ENCODE measurements at regions not wholly inside any gene's neighbourhood (a gene's known extent, or its start where the extent isn't known, plus 50 kb on each side); places are given as distances from the start of the nearest gene placed in this dataset.
"Not testable (repeated sequence)": the region's sequence is repeated elsewhere in the genome, so short reads cannot be mapped to it uniquely, and the experiment has no call there.

DNA sequence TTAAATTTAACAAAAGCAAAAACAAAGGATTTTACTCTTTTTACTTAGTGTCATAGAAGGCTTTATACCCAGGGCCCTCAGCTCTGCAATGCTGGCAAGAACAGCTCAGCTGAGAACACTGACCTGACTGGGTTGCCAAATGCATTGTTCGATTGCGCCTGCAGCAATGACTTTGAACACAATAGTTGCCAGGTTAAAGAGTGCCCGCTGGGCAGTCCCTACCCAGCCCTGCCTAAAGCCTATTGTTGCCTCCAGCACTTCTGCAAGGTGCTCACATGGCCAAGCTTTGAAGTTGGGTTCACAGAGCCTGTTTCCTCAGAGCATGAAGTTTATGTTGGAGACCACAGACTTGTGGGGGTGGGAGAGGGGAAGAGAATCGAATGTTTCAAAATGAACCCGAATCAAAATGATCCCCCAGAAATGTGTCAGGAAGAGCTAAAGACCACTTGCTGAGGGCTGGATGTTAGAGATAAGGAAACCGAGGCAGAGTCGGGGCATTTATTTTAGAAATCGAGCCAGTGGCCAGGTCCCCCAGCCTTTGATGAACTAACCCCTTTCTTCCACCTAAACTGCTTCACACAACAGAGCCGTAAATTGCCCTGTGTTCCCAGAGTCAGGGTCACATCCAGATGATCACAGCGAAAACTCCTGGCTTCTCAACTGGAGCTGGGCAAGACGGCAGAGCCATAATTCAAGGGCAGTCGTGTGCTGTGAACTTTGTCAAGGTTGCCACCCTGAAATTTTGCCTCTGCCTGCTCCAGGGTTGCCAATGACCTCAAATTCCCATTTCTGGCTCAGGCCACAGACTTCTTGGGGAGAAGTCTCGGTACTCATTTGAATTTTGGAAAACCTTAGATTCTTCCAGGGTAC is 55.0 kb downstream of the FOXA2 start:
- no peak for DNase-seq
- Mint-ChIP-seq H3K4me3 (no peak overlapping the region), H3K4me1 (no peaks in the 10 kb centered on the region), H3K27ac (no peak overlapping the region), H3K27me3 (ENCODE audit: low read depth in 3 of 3) (peaks cover 0 to 5% (median 0%) of the 10 kb centered on the region in 3 donors), H3K36me3 (no peaks in the 10 kb centered on the region), H3K9me3 (peaks cover 0 to 4% (median under 1%) of the 10 kb centered on the region in 6 donors)

GRCh38 chr20:22526512-22527012 is 57.8 kb downstream of the FOXA2 start:
- no peak overlapping the region for H3K4me3 Mint-ChIP-seq
- peaks cover 0 to 5% (median 1%) of the 10 kb centered on the region in 6 donors for H3K9me3 Mint-ChIP-seq
- H3K27ac Mint-ChIP-seq: no peak overlapping the region
- H3K4me1 Mint-ChIP-seq: no peaks in the 10 kb centered on the region
- no peaks in the 10 kb centered on the region for H3K36me3 Mint-ChIP-seq
- DNase-seq: no peak
- H3K27me3 Mint-ChIP-seq (ENCODE audit: low read depth in 3 of 3): peaks cover 0 to 11% (median 0%) of the 10 kb centered on the region in 3 donors

DNA sequence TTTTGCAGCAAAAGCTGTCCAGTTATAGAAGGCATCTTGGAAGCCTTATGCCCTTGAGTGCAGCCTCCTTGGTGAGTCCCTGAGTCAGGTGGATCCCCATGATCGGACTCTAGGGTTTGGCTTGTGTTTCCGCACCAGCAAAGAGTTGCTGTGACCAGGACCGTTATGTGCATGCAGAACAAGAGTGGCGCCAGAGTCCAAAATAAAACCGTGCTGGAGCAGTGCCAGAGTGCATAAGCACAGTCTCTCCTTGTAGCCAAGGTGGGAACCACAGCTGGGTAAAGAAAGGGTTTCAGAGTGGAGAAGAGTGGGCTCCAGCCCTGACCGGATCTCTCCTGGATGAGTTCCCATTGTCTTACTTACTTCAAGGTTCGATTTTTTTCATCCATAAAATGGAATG is 58.6 kb downstream of the FOXA2 start:
- Mint-ChIP-seq H3K36me3 (no peaks in the 10 kb centered on the region), H3K4me3 (no peak overlapping the region), H3K4me1 (no peaks in the 10 kb centered on the region), H3K27ac (no peak overlapping the region), H3K9me3 (peaks cover 0 to 5% (median under 1%) of the 10 kb centered on the region in 6 donors), H3K27me3 (ENCODE audit: low read depth in 3 of 3) (peaks cover 0 to 9% (median 0%) of the 10 kb centered on the region in 3 donors)
- DNase-seq: no peak

- Mint-ChIP-seq H3K9me3 (peaks cover 0 to 5% (median 0%) of the 10 kb centered on the region in 6 donors), H3K4me1 (no peaks in the 10 kb centered on the region), H3K27ac (no peak overlapping the region), H3K36me3 (no peaks in the 10 kb centered on the region), H3K4me3 (no peak overlapping the region), H3K27me3 (ENCODE audit: low read depth in 3 of 3) (peaks cover 0 to 9% (median 0%) of the 10 kb centered on the region in 3 donors)
- DNase-seq: no peak
Observed at GRCh38 chr20:22525069-22525820, 59.1 kb downstream of the FOXA2 start.

DNA sequence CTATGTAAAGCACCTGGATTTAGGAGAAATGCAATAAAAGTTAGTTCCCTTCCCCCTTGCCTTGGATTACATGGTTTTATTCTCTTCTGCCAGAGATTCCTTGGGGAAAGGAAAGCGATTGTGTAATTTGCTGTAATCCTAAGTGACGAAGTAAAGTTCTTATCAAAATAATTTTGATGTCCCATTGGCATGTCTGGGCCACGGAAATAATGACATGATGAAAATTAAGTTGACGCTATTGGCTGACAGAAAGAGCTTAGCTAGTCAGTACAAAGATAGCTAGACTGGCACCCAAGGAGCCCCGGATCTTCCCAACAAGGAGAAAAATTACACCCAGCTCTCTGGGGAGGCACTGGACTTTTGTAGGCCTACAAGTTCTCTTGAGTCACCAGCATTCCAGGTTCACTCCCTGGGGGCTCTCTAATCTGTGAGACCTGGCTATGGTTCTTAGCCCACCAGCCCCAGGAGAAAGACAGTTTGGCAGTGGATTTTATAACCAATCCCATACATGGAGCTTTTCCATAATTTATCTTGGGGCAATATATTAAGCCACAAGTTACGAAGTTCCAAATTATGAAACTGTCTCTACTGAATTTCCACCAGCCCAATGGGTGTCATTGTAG is 59.9 kb downstream of the FOXA2 start:
- Mint-ChIP-seq H3K9me3 (peaks cover 0 to 5% (median 0%) of the 10 kb centered on the region in 6 donors), H3K36me3 (no peaks in the 10 kb centered on the region), H3K27ac (no peak overlapping the region), H3K27me3 (ENCODE audit: low read depth in 3 of 3) (peaks cover 0 to 11% (median 0%) of the 10 kb centered on the region in 3 donors), H3K4me1 (no peaks in the 10 kb centered on the region), H3K4me3 (no peak overlapping the region)
- no peak for DNase-seq

GRCh38 chr20:22523499-22524392 is 60.6 kb downstream of the FOXA2 start:
- peaks cover 0 to 5% (median 0%) of the 10 kb centered on the region in 6 donors for H3K9me3 Mint-ChIP-seq
- no peaks in the 10 kb centered on the region for H3K36me3 Mint-ChIP-seq
- H3K27ac Mint-ChIP-seq: no peak overlapping the region
- H3K4me3 Mint-ChIP-seq: no peak overlapping the region
- H3K4me1 Mint-ChIP-seq: no peaks in the 10 kb centered on the region
- no peak for DNase-seq
- peaks cover 0 to 11% (median 0%) of the 10 kb centered on the region in 3 donors for H3K27me3 Mint-ChIP-seq (ENCODE audit: low read depth in 3 of 3)

DNA sequence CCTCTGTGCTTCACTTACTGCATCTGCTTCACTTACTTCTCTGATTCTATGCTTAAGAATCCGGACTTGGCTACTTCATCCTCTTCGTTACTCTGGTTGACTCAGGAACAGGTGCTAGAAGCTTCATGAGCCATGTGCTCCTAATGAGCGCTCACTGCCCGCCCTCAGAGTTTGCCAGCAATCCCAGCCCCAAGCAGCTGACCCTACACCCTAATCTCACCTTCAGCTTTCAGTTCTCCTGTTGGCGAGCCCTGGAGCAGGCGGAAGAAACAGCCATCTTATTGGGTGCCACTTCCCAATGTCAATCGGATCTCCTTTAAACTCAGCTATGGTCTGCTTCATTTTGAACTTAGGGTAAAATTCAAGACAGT is 61.3 kb downstream of the FOXA2 start:
- Mint-ChIP-seq H3K4me1 (no peaks in the 10 kb centered on the region), H3K27ac (no peak overlapping the region), H3K9me3 (peaks cover 0 to 5% (median 0%) of the 10 kb centered on the region in 6 donors), H3K27me3 (ENCODE audit: low read depth in 3 of 3) (peaks cover 0 to 11% (median 0%) of the 10 kb centered on the region in 3 donors), H3K4me3 (no peak overlapping the region), H3K36me3 (no peaks in the 10 kb centered on the region)
- no peak for DNase-seq

DNA sequence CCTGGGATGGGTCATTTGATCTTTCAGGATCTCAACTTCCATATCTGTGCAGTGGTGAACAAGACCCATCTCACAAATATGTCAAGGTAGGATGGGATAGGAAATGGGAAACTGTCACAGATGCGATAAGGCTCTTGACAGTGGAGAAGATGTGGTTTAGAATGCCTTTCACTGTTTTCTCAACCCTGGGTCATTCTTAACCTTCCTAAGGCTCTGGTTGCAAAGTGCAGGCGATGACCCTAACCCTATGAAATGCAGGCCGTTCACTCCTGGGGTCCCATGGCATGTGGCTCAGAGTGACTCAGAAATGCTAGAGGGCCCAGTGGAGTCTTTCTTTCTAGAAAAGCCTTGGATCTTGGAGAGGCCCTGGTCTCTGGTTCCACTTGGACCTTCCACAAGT is 61.7 kb downstream of the FOXA2 start:
- Mint-ChIP-seq H3K27me3 (ENCODE audit: low read depth in 3 of 3) (peaks cover 0 to 11% (median 0%) of the 10 kb centered on the region in 3 donors), H3K4me1 (no peaks in the 10 kb centered on the region), H3K9me3 (peaks cover 0 to 5% (median 0%) of the 10 kb centered on the region in 6 donors), H3K4me3 (no peak overlapping the region), H3K27ac (no peak overlapping the region), H3K36me3 (no peaks in the 10 kb centered on the region)
- DNase-seq: no peak

- not testable (repeated sequence) for H3K4me1 Mint-ChIP-seq, H3K4me3 Mint-ChIP-seq, DNase-seq, H3K27ac Mint-ChIP-seq, H3K36me3 Mint-ChIP-seq, H3K9me3 Mint-ChIP-seq
- peaks cover 0 to 11% (median 0%) of the 10 kb centered on the region in 3 donors for H3K27me3 Mint-ChIP-seq (ENCODE audit: low read depth in 3 of 3)
Observed at GRCh38 chr20:22521940-22522339, 62.4 kb downstream of the FOXA2 start.

DNA sequence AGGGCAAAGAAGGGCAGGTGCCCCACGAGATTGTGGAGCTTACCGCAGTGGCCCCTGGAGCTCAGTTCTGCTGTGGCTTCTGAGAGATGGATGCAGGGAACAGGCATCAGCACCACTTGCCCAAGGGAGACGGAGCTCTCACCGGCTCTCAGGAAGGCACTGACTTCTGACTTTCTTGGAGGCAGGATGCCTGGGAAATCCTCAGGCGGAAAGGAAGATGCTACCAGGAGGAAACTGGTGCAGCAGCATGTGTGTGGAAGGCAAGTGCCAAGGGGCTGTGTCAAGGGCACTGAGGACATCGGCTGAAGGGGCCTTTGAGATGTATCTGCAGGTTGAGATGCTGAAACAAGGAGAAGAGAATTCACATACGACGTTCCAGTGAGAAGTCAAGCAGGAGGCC is 64.0 kb downstream of the FOXA2 start:
- no peaks in the 10 kb centered on the region for H3K36me3 Mint-ChIP-seq
- H3K27me3 Mint-ChIP-seq (ENCODE audit: low read depth in 3 of 3): peaks cover 2 to 15% (median 3%) of the 10 kb centered on the region in 3 donors
- H3K4me3 Mint-ChIP-seq: no peak overlapping the region
- no peak for DNase-seq
- H3K4me1 Mint-ChIP-seq: no peaks in the 10 kb centered on the region
- H3K9me3 Mint-ChIP-seq: peaks cover 0 to 5% (median 0%) of the 10 kb centered on the region in 6 donors
- no peak overlapping the region for H3K27ac Mint-ChIP-seq

- Mint-ChIP-seq H3K27me3 (ENCODE audit: low read depth in 3 of 3) (peaks cover 2 to 9% (median 5%) of the 10 kb centered on the region in 3 donors), H3K36me3 (no peaks in the 10 kb centered on the region), H3K4me1 (no peaks in the 10 kb centered on the region), H3K27ac (no peak overlapping the region), H3K9me3 (peaks cover 0 to 5% (median 0%) of the 10 kb centered on the region in 6 donors), H3K4me3 (no peak overlapping the region)
- DNase-seq: no peak
Observed at GRCh38 chr20:22515264-22515663, 69.1 kb downstream of the FOXA2 start.

DNA sequence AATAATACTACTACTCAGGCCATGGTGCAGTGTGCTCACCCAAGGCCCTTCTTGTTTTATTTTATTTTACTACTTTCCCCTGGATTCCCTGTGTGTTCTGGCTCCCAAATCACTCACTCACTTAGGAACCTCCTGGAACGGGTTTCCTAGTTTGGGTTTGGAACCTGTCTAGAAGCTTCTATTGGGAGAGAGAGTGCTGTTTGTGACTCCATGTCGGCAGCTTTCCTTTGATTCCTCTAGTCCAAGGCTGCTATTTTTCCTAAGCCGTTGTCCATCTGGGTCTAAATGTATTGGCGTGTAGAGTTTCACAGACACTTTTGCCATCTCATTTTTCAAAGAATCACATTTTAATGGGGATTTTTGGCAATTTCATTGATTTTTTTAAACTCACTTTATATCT is 70.8 kb downstream of the FOXA2 start:
- Mint-ChIP-seq H3K9me3 (peaks cover 0 to 5% (median 0%) of the 10 kb centered on the region in 6 donors), H3K4me1 (no peaks in the 10 kb centered on the region), H3K27me3 (ENCODE audit: low read depth in 3 of 3) (peaks cover 2 to 6% (median 5%) of the 10 kb centered on the region in 3 donors), H3K4me3 (no peak overlapping the region), H3K36me3 (no peaks in the 10 kb centered on the region), H3K27ac (no peak overlapping the region)
- DNase-seq: no peak

- H3K27me3 Mint-ChIP-seq (ENCODE audit: low read depth in 3 of 3): peaks cover 2 to 6% (median 5%) of the 10 kb centered on the region in 3 donors
Observed at GRCh38 chr20:22512911-22513489, 71.4 kb downstream of the FOXA2 start.

More at GRCh38 chr20:22512911-22513489, 71.4 kb downstream of the FOXA2 start:
- Mint-ChIP-seq H3K4me3 (no peak overlapping the region), H3K36me3 (no peaks in the 10 kb centered on the region), H3K4me1 (no peaks in the 10 kb centered on the region), H3K9me3 (peaks cover 0 to 5% (median 0%) of the 10 kb centered on the region in 6 donors), H3K27ac (no peak overlapping the region)
- DNase-seq: no peak

All from immature natural killer cell (primary cell).